ENCODE measurements at regions not wholly inside any gene's neighbourhood (a gene's known extent, or its start where the extent isn't known, plus 50 kb on each side); places are given as distances from the start of the nearest gene placed in this dataset.

DNA sequence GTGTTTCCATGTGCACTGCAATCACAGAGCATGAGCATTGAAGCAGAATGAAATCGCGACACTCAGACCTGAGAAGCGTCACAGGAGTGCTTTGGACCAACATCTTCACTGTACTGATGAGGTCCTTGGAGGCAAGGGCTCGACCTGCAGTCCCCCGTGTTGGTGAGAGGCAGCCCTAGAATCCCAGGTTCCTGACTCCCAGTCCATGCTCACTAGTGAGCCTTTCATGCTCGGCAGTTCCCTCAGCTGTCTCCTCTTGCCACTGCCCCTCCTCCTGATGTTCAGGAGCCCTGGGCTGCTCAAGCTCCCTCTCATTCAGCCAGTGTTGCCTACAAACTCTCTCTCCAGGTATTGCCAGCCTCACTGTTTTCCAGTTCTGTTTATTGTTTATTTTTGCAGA is 291.4 kb downstream of the DYSF start:
- TF ChIP-seq, protein P1, sequence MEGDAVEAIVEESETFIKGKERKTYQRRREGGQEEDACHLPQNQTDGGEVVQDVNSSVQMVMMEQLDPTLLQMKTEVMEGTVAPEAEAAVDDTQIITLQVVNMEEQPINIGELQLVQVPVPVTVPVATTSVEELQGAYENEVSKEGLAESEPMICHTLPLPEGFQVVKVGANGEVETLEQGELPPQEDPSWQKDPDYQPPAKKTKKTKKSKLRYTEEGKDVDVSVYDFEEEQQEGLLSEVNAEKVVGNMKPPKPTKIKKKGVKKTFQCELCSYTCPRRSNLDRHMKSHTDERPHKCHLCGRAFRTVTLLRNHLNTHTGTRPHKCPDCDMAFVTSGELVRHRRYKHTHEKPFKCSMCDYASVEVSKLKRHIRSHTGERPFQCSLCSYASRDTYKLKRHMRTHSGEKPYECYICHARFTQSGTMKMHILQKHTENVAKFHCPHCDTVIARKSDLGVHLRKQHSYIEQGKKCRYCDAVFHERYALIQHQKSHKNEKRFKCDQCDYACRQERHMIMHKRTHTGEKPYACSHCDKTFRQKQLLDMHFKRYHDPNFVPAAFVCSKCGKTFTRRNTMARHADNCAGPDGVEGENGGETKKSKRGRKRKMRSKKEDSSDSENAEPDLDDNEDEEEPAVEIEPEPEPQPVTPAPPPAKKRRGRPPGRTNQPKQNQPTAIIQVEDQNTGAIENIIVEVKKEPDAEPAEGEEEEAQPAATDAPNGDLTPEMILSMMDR (IDR thresholded peaks at IDR 0.05), result no peak
- no peak for TF ChIP-seq POLR2A (IDR thresholded peaks at IDR 0.05)
- DNase-seq, result no peak
- H3K4me1 ChIP-seq, result peaks cover 0 to 24% (median 0%) of the 10 kb centered on the region in 4 donors

DNA sequence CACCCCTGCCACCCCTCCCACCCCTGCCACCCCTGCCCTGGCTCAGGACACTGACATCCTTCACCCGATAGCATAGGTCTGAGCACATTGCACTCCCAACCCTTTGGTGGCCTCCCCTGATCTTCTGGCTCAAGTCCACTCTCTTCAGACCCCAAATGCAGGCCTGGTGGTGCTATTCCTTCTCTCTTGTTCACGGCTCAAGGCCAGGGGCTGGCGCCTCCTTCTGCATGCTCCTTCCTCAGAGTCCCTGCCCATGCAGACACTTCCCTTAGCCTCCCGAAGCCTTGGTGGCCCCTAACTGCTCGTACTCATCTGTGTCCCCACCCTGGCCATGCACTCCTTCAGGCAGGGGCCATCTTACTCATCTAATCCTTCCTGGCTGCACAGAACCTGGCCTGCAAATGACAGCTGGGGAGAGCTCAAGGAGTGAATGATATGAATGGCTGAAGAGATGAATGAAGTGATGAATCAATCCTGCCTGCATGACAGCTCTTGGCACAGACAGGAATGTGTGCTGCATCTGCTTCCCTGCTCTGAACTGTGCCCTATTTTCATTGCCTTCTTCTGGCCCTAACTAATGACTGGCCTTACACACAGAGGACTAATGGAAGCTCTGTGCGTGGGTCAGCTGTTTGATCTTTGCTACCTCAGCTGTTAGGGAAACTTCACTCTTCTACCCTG is 290.8 kb downstream of the DYSF start:
- Histone ChIP-seq H3K4me1 (peaks cover 0 to 24% (median 0%) of the 10 kb centered on the region in 4 donors), H3K27ac (no peak overlapping the region), H3K4me3 (no peak overlapping the region), H3K9me3 (no peaks in the 10 kb centered on the region), H3K27me3 (no peaks in the 10 kb centered on the region), H3K36me3 (no peaks in the 10 kb centered on the region)
- TF ChIP-seq, protein P1 (IDR thresholded peaks at IDR 0.05), result no peak
- TF ChIP-seq POLR2A (IDR thresholded peaks at IDR 0.05), result no peak
- DNase-seq, result no peak

More for the DNA sequence above, 291.4 kb downstream of the DYSF start:
- Histone ChIP-seq H3K4me3 (no peak overlapping the region), H3K27ac (no peak overlapping the region), H3K9me3 (no peaks in the 10 kb centered on the region), H3K27me3 (no peaks in the 10 kb centered on the region), H3K36me3 (no peaks in the 10 kb centered on the region)

DNA sequence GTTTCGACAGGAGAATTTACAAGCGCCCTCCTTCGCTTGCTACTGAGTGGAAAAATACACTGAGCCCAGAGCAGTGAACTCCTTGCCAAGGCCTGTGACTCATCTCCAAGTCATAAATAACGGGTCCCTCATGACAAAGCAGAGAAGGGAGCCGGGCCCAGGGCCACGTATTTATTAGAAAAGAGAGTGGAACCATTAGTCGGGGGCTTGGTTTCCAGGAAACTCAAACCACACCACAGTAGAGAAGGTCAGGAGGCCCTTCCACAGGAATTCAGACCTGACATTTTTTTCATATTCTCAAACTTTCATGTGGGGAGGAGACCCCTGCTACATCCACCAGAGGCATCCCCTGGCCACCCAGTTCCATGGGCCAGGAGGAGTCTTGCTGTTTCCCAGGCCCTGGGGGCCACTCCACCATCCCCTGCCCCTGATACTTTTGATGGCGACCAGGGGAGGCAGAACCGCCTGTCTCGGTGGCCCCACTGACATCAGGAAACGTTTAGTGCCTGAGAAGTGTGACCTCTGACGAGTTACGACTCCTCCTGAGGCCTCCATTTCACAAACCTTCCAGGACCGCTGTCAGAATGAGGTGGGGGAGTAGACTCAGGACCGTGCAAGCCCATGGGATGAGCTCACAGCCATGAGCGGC is 289.7 kb downstream of the DYSF start:
- H3K4me1 ChIP-seq, result peaks cover 0 to 22% (median 0%) of the 10 kb centered on the region in 4 donors

DNA sequence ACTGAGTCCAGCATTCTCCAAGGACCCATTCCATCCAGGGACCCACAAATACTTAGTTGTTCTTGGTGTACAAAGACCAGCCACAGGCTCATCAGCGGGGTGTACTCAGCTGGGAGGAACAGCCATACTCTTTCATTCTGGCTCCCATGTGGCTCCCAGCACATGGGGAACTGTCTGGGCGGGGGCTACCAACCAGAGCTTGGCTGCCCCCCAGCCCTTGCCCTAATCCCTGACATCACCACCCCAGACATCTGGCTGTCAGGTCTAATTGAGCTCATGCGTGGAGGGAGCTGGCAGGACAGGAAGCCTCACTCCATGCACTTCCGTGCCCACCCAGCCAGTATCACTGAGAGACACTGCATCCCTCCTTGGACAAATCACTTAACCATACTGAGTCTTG is 283.6 kb downstream of the DYSF start:
- Histone ChIP-seq H3K4me3 (no peak overlapping the region), H3K27ac (no peak overlapping the region), H3K9me3 (no peaks in the 10 kb centered on the region), H3K4me1 (no peaks in the 10 kb centered on the region), H3K36me3 (no peaks in the 10 kb centered on the region), H3K27me3 (no peaks in the 10 kb centered on the region)
- TF ChIP-seq POLR2A (IDR thresholded peaks at IDR 0.05), result no peak
- TF ChIP-seq, protein P1 (IDR thresholded peaks at IDR 0.05), result no peak
- no peak for DNase-seq

More for the DNA sequence above, 289.7 kb downstream of the DYSF start:
- TF ChIP-seq, protein P1 (IDR thresholded peaks at IDR 0.05), result no peak
- TF ChIP-seq POLR2A (IDR thresholded peaks at IDR 0.05), result no peak
- H3K9me3 ChIP-seq, result no peaks in the 10 kb centered on the region
- no peaks in the 10 kb centered on the region for H3K36me3 ChIP-seq
- no peaks in the 10 kb centered on the region for H3K27me3 ChIP-seq
- no peak overlapping the region for H3K4me3 ChIP-seq
- peak in 1 of 3 donors; percentile 75 for DNase-seq
- peak overlapping the region in 2 of 4 donors; percentile 39 to 51 for H3K27ac ChIP-seq

DNA sequence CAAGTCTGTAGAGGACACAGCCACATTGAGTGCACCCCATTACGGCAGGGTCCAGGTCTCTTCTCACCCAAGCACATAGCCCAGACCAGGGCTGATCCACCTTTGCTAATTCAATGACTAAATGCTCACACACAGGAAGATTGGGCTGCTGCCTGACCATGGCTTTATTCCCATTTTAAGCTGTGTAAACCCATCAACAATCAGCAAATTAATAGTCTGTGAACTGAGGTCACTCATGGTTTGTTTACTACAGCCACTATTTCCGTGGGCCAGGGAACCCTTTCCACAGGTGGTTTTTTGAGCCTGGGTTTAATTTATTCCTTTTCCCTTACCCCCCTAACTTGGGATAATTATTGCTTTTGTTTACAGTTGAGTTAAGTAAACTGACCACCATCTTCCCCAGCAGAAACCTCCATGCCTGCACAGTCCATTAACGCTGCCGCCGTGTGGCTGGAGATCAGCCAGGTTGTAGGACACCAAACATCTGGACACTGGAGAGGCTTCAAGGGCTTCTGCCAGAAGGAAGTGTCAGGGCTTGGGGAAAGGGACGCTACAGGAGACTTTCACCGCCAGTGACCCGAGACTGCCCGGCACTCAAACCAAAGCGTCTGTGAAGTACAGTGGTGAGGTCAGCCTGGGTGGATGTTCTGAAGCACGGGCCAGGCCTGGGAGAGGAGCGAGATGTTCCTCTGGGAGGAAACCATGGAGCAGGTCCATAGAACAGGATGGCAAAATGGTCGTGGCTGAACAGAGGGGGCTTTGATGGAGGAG is 282.9 kb downstream of the DYSF start:
- Histone ChIP-seq H3K36me3 (no peaks in the 10 kb centered on the region), H3K4me1 (no peaks in the 10 kb centered on the region), H3K27ac (no peak overlapping the region), H3K9me3 (no peaks in the 10 kb centered on the region), H3K4me3 (no peak overlapping the region), H3K27me3 (no peaks in the 10 kb centered on the region)
- no peak for DNase-seq
- TF ChIP-seq, protein P1 (IDR thresholded peaks at IDR 0.05), result no peak
- no peak for TF ChIP-seq POLR2A (IDR thresholded peaks at IDR 0.05)

Small RNA genes lying in the stretch of these regions (small RNA-seq; reads per million reads assigned to genes)
- gene RPS20P10, result 0 reads per million in 2 donors

Measured in Peyer's patch (tissue), 4 donors.